ENCODE measurements at regions not wholly inside any gene's neighbourhood (a gene's known extent, or its start where the extent isn't known, plus 50 kb on each side); places are given as distances from the start of the nearest gene placed in this dataset.

- ChIA-PET POLR2A (ENCODE audit: low non-redundant PET) (no interaction called here), CTCF (interaction anchor here (0.6 to 0.7 kb wide), 2 partner anchors 36 to 363 kb away, joined by 3 read pairs; no protein-coding TSS in a partner anchor)
- no peak for TF ChIP-seq CTCF (conservative IDR thresholded peaks at IDR 0.05; ENCODE audit: low read depth)
- no peak for DNase-seq (ENCODE audit: low spot score)
- no peak overlapping the region for H3K27ac ChIP-seq
These were observed 108.7 kb downstream of the HTR1B start for GRCh38 chr6:77354581-77354980.

- no peak for DNase-seq (ENCODE audit: low spot score)
- ChIA-PET POLR2A (ENCODE audit: low non-redundant PET) (no interaction called here), CTCF (no interaction called here)
- no peak overlapping the region for H3K27ac ChIP-seq
- no peak for TF ChIP-seq CTCF (conservative IDR thresholded peaks at IDR 0.05; ENCODE audit: low read depth)
These were observed 110.2 kb downstream of the HTR1B start for GRCh38 chr6:77353129-77353528.

- DNase-seq (ENCODE audit: low spot score) = peak; percentile 1
- H3K27ac ChIP-seq = no peak overlapping the region
- POLR2A ChIA-PET (ENCODE audit: low non-redundant PET) = no interaction called here
- CTCF ChIA-PET = no interaction called here
- TF ChIP-seq CTCF (conservative IDR thresholded peaks at IDR 0.05; ENCODE audit: low read depth) = no peak
These were observed 122.0 kb downstream of the HTR1B start for GRCh38 chr6:77341058-77341986.

GRCh38 chr6:77340331-77340730 lies 123.0 kb downstream of the HTR1B start:
- TF ChIP-seq CTCF (conservative IDR thresholded peaks at IDR 0.05; ENCODE audit: low read depth) = no peak
- CTCF ChIA-PET = interaction anchor here (0.6 kb wide), 1 partner anchor 1373 kb away, joined by 3 read pairs; no protein-coding TSS in a partner anchor
- DNase-seq (ENCODE audit: low spot score) = no peak
- no peak overlapping the region for H3K27ac ChIP-seq
- POLR2A ChIA-PET (ENCODE audit: low non-redundant PET) = no interaction called here

- no peak overlapping the region for H3K27ac ChIP-seq
- no peak for DNase-seq (ENCODE audit: low spot score)
- CTCF ChIA-PET = interaction anchor here (0.6 kb wide), 1 partner anchor 1373 kb away, joined by 3 read pairs; no protein-coding TSS in a partner anchor
- TF ChIP-seq CTCF (conservative IDR thresholded peaks at IDR 0.05; ENCODE audit: low read depth) = no peak
- POLR2A ChIA-PET (ENCODE audit: low non-redundant PET) = no interaction called here
These were observed 123.4 kb downstream of the HTR1B start for GRCh38 chr6:77339926-77340325.

- no peak for DNase-seq (ENCODE audit: low spot score)
- ChIA-PET POLR2A (ENCODE audit: low non-redundant PET) (no interaction called here), CTCF (no interaction called here)
- no peak overlapping the region for H3K27ac ChIP-seq
- TF ChIP-seq CTCF (conservative IDR thresholded peaks at IDR 0.05; ENCODE audit: low read depth) = no peak
These were observed 125.9 kb downstream of the HTR1B start for GRCh38 chr6:77337392-77337791.
